H1 (cell line): ENCODE measurements at regions not wholly inside any gene's neighbourhood (a gene's known extent, or its start where the extent isn't known, plus 50 kb on each side); places are given as distances from the start of the nearest gene placed in this dataset.

Experiments used
- CTCF ChIA-PET: fragments of 300-600 bp; sonication (Branson Sonifier 250); formaldehyde crosslinking; loops from one replicate; lab custom pipeline; 2021; ENCODE audit not compliant: partially characterized antibody; lab: Charles Lee
- POLR2A ChIA-PET: fragments of 300-600 bp; sonication (Branson Sonifier 250); formaldehyde crosslinking; loops from one replicate; lab custom pipeline; 2021; ENCODE audit warnings: inconsistent platforms; ENCODE audit not compliant: partially characterized antibody; lab: Charles Lee
- DNase-seq, 2 experiments: peaks; one replicate each; pipeline versions ENCODE4 v3.0.0 to v3.0.0-alpha.2; 2010 to 2022; ENCODE audit warnings: low spot score in 2 of 2, low read depth in 1 of 2, mixed read lengths in 1 of 2
- FAIRE-seq: peaks from 2 replicates; lab custom pipeline; 2011; peaks lifted over from hg19 to GRCh38; lab: Jason Lieb, UNC
- H2AFZ ChIP-seq: 2 replicates; pipeline ENCODE4 v1.8.1; 2012; ENCODE audit warnings: low read length, inconsistent platforms
- H2AK5ac ChIP-seq: 2 replicates; pipeline ENCODE4 v1.6.1; 2013; ENCODE audit warnings: low read depth, low read length
- H2BK120ac ChIP-seq: replicated peaks from 2 replicates; pipeline ENCODE3; 2013; ENCODE audit warnings: low read depth, low read length, inconsistent platforms
- H2BK12ac ChIP-seq: 2 replicates; pipeline ENCODE4 v1.6.1; 2013; ENCODE audit warnings: low read depth, low read length
- H2BK15ac ChIP-seq: 2 replicates; pipeline ENCODE4 v1.6.1; 2013; ENCODE audit warnings: low read length
- H2BK20ac ChIP-seq: 2 replicates; pipeline ENCODE4 v1.6.1; 2013; ENCODE audit warnings: low read length
- H2BK5ac ChIP-seq: 2 replicates; pipeline ENCODE4 v1.6.1; 2013; ENCODE audit warnings: low read depth, low read length
- H3K14ac ChIP-seq: 2 replicates; pipeline ENCODE4 v1.6.1; 2013; ENCODE audit warnings: inconsistent platforms; ENCODE audit not compliant: insufficient read length
- H3K18ac ChIP-seq: 2 replicates; pipeline ENCODE4 v1.6.1; 2013; ENCODE audit warnings: low read length; ENCODE audit errors: extremely low read depth
- H3K23ac ChIP-seq: 2 replicates; pipeline ENCODE4 v1.6.1; 2013; ENCODE audit warnings: inconsistent platforms; ENCODE audit not compliant: insufficient read length
- H3K23me2 ChIP-seq: 2 replicates; pipeline ENCODE4 v1.6.1; 2013; ENCODE audit warnings: low read depth, low read length
- H3K27ac ChIP-seq: 2 replicates; pipeline ENCODE4 v1.6.1; 2011; ENCODE audit warnings: low read depth, low read length, inconsistent platforms
- H3K27me3 ChIP-seq, 4 experiments: replicated peaks in 1 of 4; 1 replicate in 1 of 4; 2 replicates in 3 of 4; pipeline versions ENCODE4 v1.6.1 to v1.8.1; 2011 to 2013; ENCODE audit warnings: low read length in 3 of 4, mild to moderate bottlenecking in 3 of 4, inconsistent platforms in 2 of 4, mixed read lengths in 2 of 4, moderate library complexity in 1 of 4; ENCODE audit not compliant: control insufficient read depth in 3 of 4, insufficient read depth in 3 of 4; ENCODE audit errors: extremely low read depth in 1 of 4
- H3K36me3 ChIP-seq, 4 experiments: 2 replicates each; pipeline versions ENCODE4 v1.6.1 to v1.8.1; 2011 to 2013; ENCODE audit warnings: mild to moderate bottlenecking in 4 of 4, low read length in 3 of 4, moderate library complexity in 2 of 4, control low read depth in 1 of 4, inconsistent platforms in 1 of 4; ENCODE audit not compliant: insufficient read depth in 4 of 4, control insufficient read depth in 2 of 4
- H3K4ac ChIP-seq: replicated peaks from 2 replicates; pipeline ENCODE3; 2013; ENCODE audit warnings: low read length, low read depth, mixed read lengths, inconsistent platforms; ENCODE audit not compliant: insufficient read length
- H3K4me1 ChIP-seq, 4 experiments: replicated peaks in 1 of 4; 1 replicate in 1 of 4; 2 replicates in 3 of 4; pipeline versions ENCODE4 v1.6.1 to v1.8.1; 2011 to 2013; ENCODE audit warnings: low read length in 3 of 4, inconsistent platforms in 2 of 4, mixed read lengths in 1 of 4; ENCODE audit not compliant: insufficient read depth in 4 of 4, control insufficient read depth in 3 of 4
- H3K4me2 ChIP-seq, 2 experiments: 2 replicates each; pipeline versions ENCODE4 v1.6.1 to v1.8.1; 2011 to 2013; ENCODE audit warnings: low read depth in 2 of 2, low read length in 2 of 2, control low read depth in 1 of 2, inconsistent platforms in 1 of 2, mild to moderate bottlenecking in 1 of 2; ENCODE audit not compliant: insufficient read depth in 1 of 2
- H3K4me3 ChIP-seq, 4 experiments: fragments of 200-600, 300-600 bp in 1 of 4; sonication (generic), shearing (Covaris generic), sonication (Bioruptor Twin) in 1 of 4; 2 replicates each; pipeline versions ENCODE4 v1.5.1 to v1.8.1; 2011 to 2016; ENCODE audit warnings: low read length in 4 of 4, low read depth in 3 of 4, control low read depth in 2 of 4, inconsistent platforms in 2 of 4, mild to moderate bottlenecking in 2 of 4, mixed read lengths in 1 of 4, moderate library complexity in 1 of 4; ENCODE audit not compliant: insufficient read depth in 2 of 4; ENCODE audit errors: extremely low read depth in 1 of 4
- H3K56ac ChIP-seq: replicated peaks from 2 replicates; pipeline ENCODE3; 2013; ENCODE audit warnings: low read depth, mild to moderate bottlenecking, mixed read lengths, low read length, inconsistent platforms; ENCODE audit not compliant: insufficient read length
- H3K79me1 ChIP-seq: 2 replicates; pipeline ENCODE4 v1.6.1; 2013; ENCODE audit warnings: low read depth, low read length, control low read depth
- H3K79me2 ChIP-seq, 2 experiments: 2 replicates each; pipeline versions ENCODE4 v1.6.1 to v1.8.1; 2012 to 2013; ENCODE audit warnings: low read length in 2 of 2, mild to moderate bottlenecking in 2 of 2, inconsistent platforms in 1 of 2; ENCODE audit not compliant: insufficient read depth in 2 of 2, control insufficient read depth in 1 of 2
- H3K9ac ChIP-seq, 4 experiments: replicated peaks in 1 of 4; 1 replicate in 1 of 4; 2 replicates in 3 of 4; pipeline versions ENCODE4 v1.6.1 to v1.8.1; 2011 to 2013; ENCODE audit warnings: low read depth in 3 of 4, low read length in 3 of 4, control low read depth in 2 of 4, mild to moderate bottlenecking in 2 of 4, moderate library complexity in 2 of 4, inconsistent platforms in 1 of 4; ENCODE audit errors: extremely low read depth in 1 of 4
- H3K9me3 ChIP-seq, 2 experiments: 2 replicates each; pipeline versions ENCODE4 v1.6.1 to v1.8.1; 2012 to 2013; ENCODE audit warnings: mild to moderate bottlenecking in 2 of 2, moderate library complexity in 2 of 2, control low read depth in 1 of 2, inconsistent platforms in 1 of 2, low read depth in 1 of 2, low read length in 1 of 2, mixed read lengths in 1 of 2; ENCODE audit not compliant: insufficient read depth in 2 of 2
- H4K20me1 ChIP-seq, 2 experiments: replicated peaks in 1 of 2; 2 replicates each; pipeline versions ENCODE3 to v1.8.1; 2011 to 2013; ENCODE audit warnings: inconsistent platforms in 2 of 2, low read length in 2 of 2, mild to moderate bottlenecking in 1 of 2; ENCODE audit not compliant: insufficient read depth in 2 of 2, control insufficient read depth in 1 of 2
- H4K5ac ChIP-seq: 2 replicates; pipeline ENCODE4 v1.6.1; 2013; ENCODE audit warnings: low read length, low read depth, mixed read lengths, inconsistent platforms; ENCODE audit not compliant: insufficient read length
- H4K8ac ChIP-seq: 2 replicates; pipeline ENCODE4 v1.8.0; 2013; ENCODE audit warnings: mild to moderate bottlenecking, moderate library complexity, low read length, inconsistent platforms; ENCODE audit not compliant: insufficient read depth; ENCODE audit errors: extremely low read depth
- H4K91ac ChIP-seq: replicated peaks from 2 replicates; pipeline ENCODE3; 2013; ENCODE audit warnings: low read length, mixed read lengths, inconsistent platforms; ENCODE audit not compliant: insufficient read length
- ATF2 ChIP-seq: IDR thresholded peaks from 2 replicates; pipeline ENCODE4 v1.6.1; 2012; ENCODE audit warnings: low read length, inconsistent platforms
- ATF3 ChIP-seq: IDR thresholded peaks from 2 replicates; pipeline ENCODE4 v1.6.1; 2011; ENCODE audit warnings: low read depth, mild to moderate bottlenecking, low read length; ENCODE audit not compliant: insufficient read depth
- BCL11A ChIP-seq, 2 experiments: IDR thresholded peaks; one replicate each; pipeline ENCODE4 v1.6.1; 2011; ENCODE audit warnings: low read depth in 2 of 2, low read length in 2 of 2, mild to moderate bottlenecking in 2 of 2
- CTBP2 ChIP-seq: IDR thresholded peaks from 2 replicates; pipeline ENCODE4 v1.7.0; 2011; ENCODE audit warnings: borderline replicate concordance, mild to moderate bottlenecking, moderate library complexity, mixed read lengths, low read length; ENCODE audit not compliant: insufficient read depth, insufficient read length
- EZH2 ChIP-seq: fragments of 200-600 bp; sonication (generic); IDR thresholded peaks from 2 replicates; pipeline ENCODE4 v1.7.1; 2012; ENCODE audit warnings: low read depth, mild to moderate bottlenecking, moderate library complexity, low read length, inconsistent platforms; ENCODE audit not compliant: severe bottlenecking
- RBBP5 ChIP-seq: IDR thresholded peaks from 2 replicates; pipeline ENCODE4 v1.7.1; 2012; ENCODE audit warnings: low read depth, mild to moderate bottlenecking, inconsistent platforms, low read length, moderate library complexity, borderline replicate concordance
- RNF2 ChIP-seq: fragments of 200-900, 300-1000 bp; sonication (generic); IDR thresholded peaks from 2 replicates; pipeline ENCODE4 v1.7.1; 2016; ENCODE audit warnings: borderline replicate concordance, low read depth, mild to moderate bottlenecking, antibody characterized with exemption, low read length; ENCODE audit not compliant: poor library complexity, severe bottlenecking; ENCODE audit errors: missing control alignments
- TAF7 ChIP-seq: optimal IDR thresholded peaks from 2 replicates; pipeline ENCODE3; 2011; ENCODE audit warnings: low read depth, mild to moderate bottlenecking, inconsistent platforms, low read length, moderate library complexity, borderline replicate concordance
- TCF12 ChIP-seq: IDR thresholded peaks from 2 replicates; pipeline ENCODE4 v1.6.1; 2011; ENCODE audit warnings: low read depth, mild to moderate bottlenecking, low read length
- WGBS, 2 experiments: shearing (Covaris generic) in 1 of 2; methylation state at CpG; one replicate each; pipeline versions ENCODE4 v1.1.6 to v1.1.7; 2013 to 2015; ENCODE audit warnings: low lambda C conversion rate in 2 of 2, mixed read lengths in 2 of 2, inconsistent platforms in 1 of 2, low coverage in 1 of 2, missing lambda C conversion rate in 1 of 2; ENCODE audit not compliant: insufficient replicate concordance in 2 of 2, insufficient coverage in 1 of 2, insufficient read length in 1 of 2; ENCODE audit errors: extremely low coverage in 1 of 2, missing lambda C conversion rate in 1 of 2; 5-methylcytosine and 5-hydroxymethylcytosine counted together

- 94% methylated on average over 2 of the region's 2 CpGs; no CpG with 5 or more reads in 1 of the 2 experiments for WGBS, 2 experiments
- TF ChIP-seq EZH2, result no peak
- no peak for TF ChIP-seq TCF12
- no peak for TF ChIP-seq RNF2
- no peak for TF ChIP-seq TAF7
- TF ChIP-seq ATF3, result no peak
- no peak for TF ChIP-seq RBBP5
- TF ChIP-seq ATF2, result no peak
- TF ChIP-seq CTBP2, result no peak
- TF ChIP-seq BCL11A (IDR thresholded peaks at IDR 0.05; ENCODE audit: low read depth in 2 of 2, low read length in 2 of 2), result no peak
These were observed 640.0 kb upstream of the GJE1 start for GRCh38 chr6:141492521-141493284.

More at GRCh38 chr6:141492521-141493284, 640.0 kb upstream of the GJE1 start:
- H3K4me2 ChIP-seq, result no peak overlapping the region
- H2BK120ac ChIP-seq, result no peak overlapping the region
- no peak overlapping the region for H3K23ac ChIP-seq
- H4K8ac ChIP-seq, result no peak overlapping the region
- H4K5ac ChIP-seq, result no peak overlapping the region
- no peak overlapping the region for H2AK5ac ChIP-seq
- H3K79me2 ChIP-seq, result no peaks in the 10 kb centered on the region
- no peak overlapping the region for H2BK20ac ChIP-seq
- no peak overlapping the region for H2BK5ac ChIP-seq
- H3K18ac ChIP-seq, result no peak overlapping the region
- no peak overlapping the region for H2AFZ ChIP-seq
- no peak overlapping the region for H3K56ac ChIP-seq
- no peak overlapping the region for H2BK15ac ChIP-seq
- no peaks in the 10 kb centered on the region for H3K27me3 ChIP-seq
- ChIA-PET POLR2A (no interaction called here), CTCF (interaction anchor here (1.3 kb wide), 1 partner anchor 336 kb away, joined by 3 read pairs; no protein-coding TSS in a partner anchor)
- H2BK12ac ChIP-seq, result no peak overlapping the region
- H3K9me3 ChIP-seq, result no peaks in the 10 kb centered on the region; a peak in 1 of 4 replicates
- no peaks in the 10 kb centered on the region for H4K20me1 ChIP-seq
- H3K4me3 ChIP-seq, result no peak overlapping the region
- no peaks in the 10 kb centered on the region for H3K79me1 ChIP-seq
- H3K14ac ChIP-seq, result no peak overlapping the region
- H4K91ac ChIP-seq, result no peak overlapping the region
- DNase-seq (no peak), FAIRE-seq (no peak)
- H3K27ac ChIP-seq, result no peak overlapping the region
- no peaks in the 10 kb centered on the region for H3K4me1 ChIP-seq
- H3K4ac ChIP-seq, result no peak overlapping the region
- H3K23me2 ChIP-seq, result no peaks in the 10 kb centered on the region
- no peak overlapping the region for H3K9ac ChIP-seq
- 0 out of 8 replicates have a peak, but pooled peaks cover 0 to 3% (median 0%) of the 10 kb centered on the region in 4 experiments for H3K36me3 ChIP-seq
